Spleen (tissue), 11 donors: ENCODE measurements at regions not wholly inside any gene's neighbourhood (a gene's known extent, or its start where the extent isn't known, plus 50 kb on each side); places are given as distances from the start of the nearest gene placed in this dataset.

Source experiments
- DNase-seq: peaks from one replicate; pipeline ENCODE4 v3.0.0-alpha.2; 2020
- H3K27ac ChIP-seq, 8 donors: fragments of 200-600 bp; sonication (generic) in 7 of 8; 1 replicate in 4 of 8; 2 replicates in 4 of 8; pipeline versions ENCODE4 v1.5.0 to v1.8.0; 2016 to 2021; ENCODE audit warnings: inconsistent platforms in 4 of 8, mild to moderate bottlenecking in 4 of 8, moderate library complexity in 1 of 8
- H3K27me3 ChIP-seq, 7 donors: fragments of 200-600 bp; sonication (generic) in 6 of 7; replicated peaks in 1 of 7; 1 replicate in 4 of 7; 2 replicates in 3 of 7; pipeline versions ENCODE4 v1.5.0 to v1.8.0; 2016 to 2021; ENCODE audit warnings: inconsistent platforms in 3 of 7, mild to moderate bottlenecking in 1 of 7
- H3K36me3 ChIP-seq, 6 donors: fragments of 200-600 bp; sonication (generic) in 5 of 6; 1 replicate in 4 of 6; 2 replicates in 2 of 6; pipeline versions ENCODE4 v1.5.0 to v1.8.0; 2016 to 2021; ENCODE audit warnings: inconsistent platforms in 2 of 6
- H3K4me1 ChIP-seq, 6 donors: fragments of 200-600 bp; sonication (generic) in 5 of 6; 1 replicate in 3 of 6; 2 replicates in 3 of 6; pipeline versions ENCODE4 v1.5.0 to v1.8.0; 2016 to 2021; ENCODE audit warnings: inconsistent platforms in 3 of 6
- H3K4me3 ChIP-seq, 8 donors: fragments of 200-600 bp; sonication (generic) in 7 of 8; 1 replicate in 4 of 8; 2 replicates in 4 of 8; pipeline versions ENCODE4 v1.5.0 to v1.8.0; 2016 to 2021; ENCODE audit warnings: inconsistent platforms in 4 of 8, mild to moderate bottlenecking in 4 of 8, moderate library complexity in 2 of 8
- H3K9me3 ChIP-seq, 8 donors: fragments of 200-600 bp; sonication (generic) in 7 of 8; 1 replicate in 4 of 8; 2 replicates in 4 of 8; pipeline versions ENCODE4 v1.5.0 to v1.8.0; 2016 to 2021; ENCODE audit warnings: inconsistent platforms in 4 of 8
- POLR2A ChIP-seq, 3 donors: fragments of 450-650 bp; IDR thresholded peaks; one replicate each; pipeline ENCODE4 v1.5.1; 2017; ENCODE audit warnings: antibody characterized with exemption in 3 of 3, mild to moderate bottlenecking in 1 of 3
- POLR2AphosphoS5 ChIP-seq, 3 donors: sonication (generic); formaldehyde crosslinking; IDR thresholded peaks; one replicate each; pipeline ENCODE4 v1.5.1; 2017; ENCODE audit warnings: antibody characterized with exemption in 3 of 3
- WGBS, 5 donors: extraction: QIAGEN DNeasy Blood & Tissue Kit in 3 of 5; methylation state at CpG; one replicate each; pipeline versions ENCODE4 v1.1.5 to v1.1.7; 2013 to 2018; 5-methylcytosine and 5-hydroxymethylcytosine counted together
- intact Hi-C: fragments of 100-400 bp; cut with DNase I; formaldehyde crosslinking; loops from one replicate; pipeline ENCODE4 v1.15.0; 2023; ENCODE audit warnings: low total_unique reads
- TF ChIP-seq, protein P1 (sequence below), 11 experiments: fragments of 200-600 bp in 7 of 11; fragments of 450-650 bp in 4 of 11; sonication (generic) in 4 of 11; IDR thresholded peaks in 8 of 11; conservative IDR thresholded peaks in 3 of 11; 1 replicate in 7 of 11; 2 replicates in 4 of 11; pipeline versions ENCODE4 v1.4.0 to v1.8.0; 2016 to 2021; ENCODE audit warnings: antibody characterized with exemption in 11 of 11, inconsistent platforms in 4 of 11, mild to moderate bottlenecking in 1 of 11
- donor health status: healthy with polysubstance abuse.
- donor health status: DM: no; HTN: no; CAD: no; lungs with moderate emphysema.
- donor health status: DM: no; HTN: no; CAD: no.
- donor health status: Bipolar disorder and iron deficiency.
- donor health status: healthy.
- donor health status: DM: no; HTN: no; CAD: no.
- donor health status: DM: yes; HTN: yes; CAD: no.

DNA sequence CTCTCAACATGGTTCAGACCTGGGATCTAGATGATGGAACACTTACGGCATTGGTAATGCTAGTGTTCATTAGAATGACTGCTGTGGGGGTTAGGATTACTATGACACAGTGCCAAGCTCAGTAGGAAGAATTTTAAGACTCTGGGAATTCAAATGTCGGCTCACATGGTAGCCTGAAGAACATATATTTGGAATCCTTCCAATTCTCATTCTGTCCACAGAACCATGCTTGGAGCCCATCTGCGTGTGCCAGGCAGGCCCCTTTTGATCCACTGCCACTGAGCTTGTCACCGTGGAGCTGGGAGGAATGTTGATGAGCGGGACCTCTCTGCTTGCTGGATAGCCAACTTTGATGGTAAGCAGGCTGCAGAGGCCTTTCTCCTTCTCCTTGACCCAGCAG, 322.0 kb upstream of the SOX11 start:
- WGBS, 5 donors: 82 to 93% (median 89%) methylated on average over 5 of the region's 5 CpGs
- intact Hi-C loops: no loop called here
- H3K27me3 ChIP-seq: peaks cover 0 to 9% (median 0%) of the 10 kb centered on the region in 7 donors

DNA sequence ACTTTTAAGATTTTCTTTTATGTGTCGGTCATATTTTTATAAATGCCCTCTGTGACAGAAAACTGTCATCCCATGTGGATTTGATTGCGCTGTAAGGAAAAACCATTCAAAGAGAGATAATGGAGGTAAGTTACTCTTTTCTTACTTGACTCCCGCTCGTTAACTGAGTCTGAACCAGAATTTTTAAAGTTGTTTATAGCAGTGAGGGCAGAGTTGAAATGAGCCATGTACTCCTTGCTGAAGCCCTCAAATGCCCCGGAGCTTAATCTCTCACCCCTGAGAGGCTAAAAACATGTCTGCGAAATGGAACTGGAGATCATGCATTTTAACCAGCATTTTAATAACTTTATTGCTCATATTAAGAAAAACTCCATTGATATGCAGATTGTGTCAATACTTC, 320.0 kb upstream of the SOX11 start:
- Histone ChIP-seq H3K36me3 (no peaks in the 10 kb centered on the region), H3K27ac (no peak overlapping the region), H3K4me1 (no peaks in the 10 kb centered on the region), H3K27me3 (peaks cover 0 to 9% (median 0%) of the 10 kb centered on the region in 7 donors), H3K4me3 (no peak overlapping the region), H3K9me3 (no peaks in the 10 kb centered on the region)
- intact Hi-C loops: no loop called here
- no peak for DNase-seq
- WGBS, 5 donors: 83 to 91% (median 86%) methylated on average over 6 of the region's 6 CpGs
- TF ChIP-seq POLR2AphosphoS5 (IDR thresholded peaks at IDR 0.05) (no peak), POLR2A (IDR thresholded peaks at IDR 0.05) (no peak)
- TF ChIP-seq, protein P1, sequence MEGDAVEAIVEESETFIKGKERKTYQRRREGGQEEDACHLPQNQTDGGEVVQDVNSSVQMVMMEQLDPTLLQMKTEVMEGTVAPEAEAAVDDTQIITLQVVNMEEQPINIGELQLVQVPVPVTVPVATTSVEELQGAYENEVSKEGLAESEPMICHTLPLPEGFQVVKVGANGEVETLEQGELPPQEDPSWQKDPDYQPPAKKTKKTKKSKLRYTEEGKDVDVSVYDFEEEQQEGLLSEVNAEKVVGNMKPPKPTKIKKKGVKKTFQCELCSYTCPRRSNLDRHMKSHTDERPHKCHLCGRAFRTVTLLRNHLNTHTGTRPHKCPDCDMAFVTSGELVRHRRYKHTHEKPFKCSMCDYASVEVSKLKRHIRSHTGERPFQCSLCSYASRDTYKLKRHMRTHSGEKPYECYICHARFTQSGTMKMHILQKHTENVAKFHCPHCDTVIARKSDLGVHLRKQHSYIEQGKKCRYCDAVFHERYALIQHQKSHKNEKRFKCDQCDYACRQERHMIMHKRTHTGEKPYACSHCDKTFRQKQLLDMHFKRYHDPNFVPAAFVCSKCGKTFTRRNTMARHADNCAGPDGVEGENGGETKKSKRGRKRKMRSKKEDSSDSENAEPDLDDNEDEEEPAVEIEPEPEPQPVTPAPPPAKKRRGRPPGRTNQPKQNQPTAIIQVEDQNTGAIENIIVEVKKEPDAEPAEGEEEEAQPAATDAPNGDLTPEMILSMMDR (IDR thresholded peaks at IDR 0.05 in 8 of 11, conservative IDR thresholded peaks at IDR 0.05 in 3 of 11): no peak

More for the DNA sequence above, 322.0 kb upstream of the SOX11 start:
- H3K27ac ChIP-seq: no peak overlapping the region
- no peak for DNase-seq
- no peaks in the 10 kb centered on the region for H3K36me3 ChIP-seq
- H3K4me1 ChIP-seq: peaks cover 0 to 4% (median 0%) of the 10 kb centered on the region in 6 donors
- no peaks in the 10 kb centered on the region for H3K9me3 ChIP-seq
- no peak overlapping the region for H3K4me3 ChIP-seq
- TF ChIP-seq, protein P1 (IDR thresholded peaks at IDR 0.05 in 8 of 11, conservative IDR thresholded peaks at IDR 0.05 in 3 of 11): no peak
- TF ChIP-seq POLR2AphosphoS5 (IDR thresholded peaks at IDR 0.05): no peak
- no peak for TF ChIP-seq POLR2A (IDR thresholded peaks at IDR 0.05)

DNA sequence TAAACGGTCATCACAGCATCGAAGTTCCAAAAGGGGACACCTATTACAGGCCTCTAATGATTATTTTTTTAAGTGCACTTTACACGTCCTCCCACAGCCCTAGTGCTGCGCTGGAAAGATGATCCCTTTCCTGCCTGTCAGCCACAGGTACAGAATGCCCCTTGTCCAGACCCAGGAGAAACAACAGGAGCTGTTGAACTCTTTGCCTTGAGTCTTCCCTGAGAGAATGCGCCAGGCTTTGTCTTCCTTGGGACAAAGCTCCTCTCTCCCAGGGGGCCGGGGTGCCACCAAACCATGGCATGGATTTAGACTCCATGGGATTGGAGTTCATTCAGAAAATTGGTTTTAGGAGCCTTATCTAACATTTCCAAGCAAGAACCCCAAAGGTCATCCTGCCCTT, 319.0 kb upstream of the SOX11 start:
- WGBS, 5 donors: 30 to 48% (median 36%) methylated on average over 6 of the region's 6 CpGs
- Histone ChIP-seq H3K4me3 (no peak overlapping the region), H3K27me3 (peaks cover 0 to 9% (median 0%) of the 10 kb centered on the region in 7 donors), H3K27ac (no peak overlapping the region), H3K36me3 (no peaks in the 10 kb centered on the region), H3K4me1 (no peaks in the 10 kb centered on the region), H3K9me3 (no peaks in the 10 kb centered on the region)
- no peak for DNase-seq
- intact Hi-C loops: no loop called here
- TF ChIP-seq POLR2A (IDR thresholded peaks at IDR 0.05): no peak
- TF ChIP-seq, protein P1 (IDR thresholded peaks at IDR 0.05 in 8 of 11, conservative IDR thresholded peaks at IDR 0.05 in 3 of 11): no peak
- TF ChIP-seq POLR2AphosphoS5 (IDR thresholded peaks at IDR 0.05): no peak

DNA sequence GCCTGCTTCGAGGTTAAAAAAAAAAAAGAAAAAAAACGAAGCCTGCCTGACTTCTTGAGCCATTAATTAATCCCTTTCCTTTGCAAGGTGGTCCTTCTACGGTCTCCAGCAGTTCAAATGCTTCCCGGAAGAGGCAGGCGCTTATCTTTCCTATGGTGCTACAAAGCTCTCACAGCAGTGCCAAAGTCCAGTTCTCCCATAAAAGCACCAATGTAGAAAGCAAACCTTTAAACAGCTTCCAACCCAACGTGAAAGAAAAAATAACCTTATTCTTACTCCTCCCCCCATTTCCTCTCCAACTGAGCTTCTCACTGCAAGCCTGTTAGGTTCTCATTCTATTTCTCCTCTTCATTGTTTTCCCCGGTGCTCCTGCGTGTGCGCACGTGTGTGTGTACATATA, 317.4 kb upstream of the SOX11 start:
- 11 to 15% (median 15%) methylated on average over 10 of the region's 10 CpGs for WGBS, 5 donors
- no peaks in the 10 kb centered on the region for H3K9me3 ChIP-seq
- no peaks in the 10 kb centered on the region for H3K4me1 ChIP-seq
- no peak overlapping the region for H3K4me3 ChIP-seq
- intact Hi-C loops: no loop called here
- H3K27me3 ChIP-seq: peaks cover 0 to 9% (median 0%) of the 10 kb centered on the region in 7 donors
- H3K36me3 ChIP-seq: no peaks in the 10 kb centered on the region
- DNase-seq: no peak
- no peak for TF ChIP-seq POLR2A (IDR thresholded peaks at IDR 0.05)
- TF ChIP-seq, protein P1 (IDR thresholded peaks at IDR 0.05 in 8 of 11, conservative IDR thresholded peaks at IDR 0.05 in 3 of 11): no peak
- H3K27ac ChIP-seq: no peak overlapping the region
